OCI-LY1 (cell line): ENCODE measurements at regions not wholly inside any gene's neighbourhood (a gene's known extent, or its start where the extent isn't known, plus 50 kb on each side); places are given as distances from the start of the nearest gene placed in this dataset.

Experiments used
- H2AFZ ChIP-seq: fragments of 200-600 bp; sonication (generic), shearing (Covaris generic); 2 replicates; pipeline ENCODE4 v1.6.0; 2014; ENCODE audit warnings: antibody characterized with exemption, mild to moderate bottlenecking, low read length
- H3F3A ChIP-seq: fragments of 200-600 bp; sonication (generic), shearing (Covaris generic); 2 replicates; pipeline ENCODE4 v1.6.0; 2014; ENCODE audit warnings: mild to moderate bottlenecking, antibody characterized with exemption, low read length, moderate library complexity; ENCODE audit not compliant: insufficient read depth
- H3K27ac ChIP-seq: fragments of 200-600 bp; sonication (generic); 2 replicates; pipeline ENCODE4 v1.5.1; 2014; ENCODE audit warnings: low read length, mixed run types, mild to moderate bottlenecking, low read depth; ENCODE audit not compliant: poor library complexity, severe bottlenecking
- H3K27me3 ChIP-seq: fragments of 200-600 bp; sonication (generic); 2 replicates; pipeline ENCODE4 v1.6.0; 2014; ENCODE audit warnings: antibody characterized with exemption, mild to moderate bottlenecking, low read length, moderate library complexity; ENCODE audit not compliant: insufficient read depth
- H3K36me3 ChIP-seq: fragments of 200-600 bp; sonication (generic); 2 replicates; pipeline ENCODE4 v1.6.1; 2014; ENCODE audit warnings: mild to moderate bottlenecking, antibody characterized with exemption, low read length, moderate library complexity, mixed read lengths; ENCODE audit not compliant: insufficient read depth
- H3K4me1 ChIP-seq: fragments of 200-600 bp; sonication (generic); 2 replicates; pipeline ENCODE4 v1.5.1; 2014; ENCODE audit warnings: mild to moderate bottlenecking, low read length, moderate library complexity; ENCODE audit not compliant: insufficient read depth, severe bottlenecking
- H3K4me2 ChIP-seq: fragments of 200-600 bp; sonication (generic), shearing (Covaris generic); 2 replicates; pipeline ENCODE4 v1.6.1; 2014; ENCODE audit warnings: low read length
- H3K4me3 ChIP-seq: fragments of 200-600 bp; sonication (generic); 2 replicates; pipeline ENCODE4 v1.5.1; 2014; ENCODE audit warnings: low read length, low read depth, mild to moderate bottlenecking, mixed read lengths; ENCODE audit not compliant: poor library complexity, severe bottlenecking
- H3K79me2 ChIP-seq: fragments of 200-600 bp; shearing (Covaris generic); 2 replicates; pipeline ENCODE4 v1.6.1; 2016; ENCODE audit warnings: mixed run types, low read length, mixed read lengths; ENCODE audit not compliant: insufficient read depth
- H3K9ac ChIP-seq: fragments of 200-600 bp; sonication (generic), shearing (Covaris generic); 2 replicates; pipeline ENCODE4 v1.6.1; 2014; ENCODE audit warnings: mild to moderate bottlenecking, low read length, mixed read lengths
- H3K9me2 ChIP-seq: fragments of 200-600 bp; sonication (generic), shearing (Covaris generic); 2 replicates; pipeline ENCODE4 v1.6.1; 2014; ENCODE audit warnings: low read depth, mild to moderate bottlenecking, low read length, mixed read lengths
- H3K9me3 ChIP-seq: fragments of 200-600 bp; shearing (Covaris generic); 2 replicates; pipeline ENCODE4 v1.6.1; 2014; ENCODE audit warnings: low read length, mixed read lengths
- H4K20me1 ChIP-seq: fragments of 200-600 bp; sonication (generic), shearing (Covaris generic); 2 replicates; pipeline ENCODE4 v1.6.0; 2016; ENCODE audit warnings: mild to moderate bottlenecking, low read length; ENCODE audit not compliant: insufficient read depth
- EZH2 ChIP-seq: fragments of 200-600 bp; sonication (generic), shearing (Covaris generic); IDR thresholded peaks from 2 replicates; pipeline ENCODE4 v1.8.0; 2017; ENCODE audit warnings: borderline replicate concordance, mixed run types, mild to moderate bottlenecking, antibody characterized with exemption, low read length, moderate library complexity, mixed read lengths
- TF ChIP-seq, protein P1 (sequence below): fragments of 200-600 bp; sonication (generic), shearing (Covaris generic); IDR thresholded peaks from 2 replicates; pipeline ENCODE4 v1.5.1; 2017; ENCODE audit warnings: mild to moderate bottlenecking, antibody characterized with exemption, low read length, moderate library complexity, mixed read lengths

DNA sequence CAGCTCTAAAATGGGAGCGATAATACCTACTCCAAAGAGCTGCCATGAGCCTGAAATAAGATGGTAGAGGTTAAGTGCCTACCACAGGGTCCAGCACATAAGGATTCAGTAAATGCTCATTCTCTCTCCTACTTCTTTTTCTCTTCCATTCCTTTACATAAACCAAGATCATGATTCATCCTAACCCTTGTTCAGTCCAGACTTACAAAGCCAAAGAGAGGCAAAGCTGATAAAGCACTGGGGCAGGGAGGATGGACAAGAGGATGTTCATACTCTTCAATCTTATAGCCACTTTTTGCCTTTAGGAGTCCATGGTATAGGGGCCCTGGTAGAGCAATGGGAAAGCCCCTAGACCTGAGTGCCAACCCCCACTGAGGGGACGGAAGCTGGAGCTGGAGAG lies 75.6 kb upstream of the PKDCC start:
- no peak overlapping the region for H3K9ac ChIP-seq
- H3K27me3 ChIP-seq = no peaks in the 10 kb centered on the region; the same call in 1 of the 2 replicates
- no peaks in the 10 kb centered on the region for H3K4me1 ChIP-seq
- TF ChIP-seq, protein P1, sequence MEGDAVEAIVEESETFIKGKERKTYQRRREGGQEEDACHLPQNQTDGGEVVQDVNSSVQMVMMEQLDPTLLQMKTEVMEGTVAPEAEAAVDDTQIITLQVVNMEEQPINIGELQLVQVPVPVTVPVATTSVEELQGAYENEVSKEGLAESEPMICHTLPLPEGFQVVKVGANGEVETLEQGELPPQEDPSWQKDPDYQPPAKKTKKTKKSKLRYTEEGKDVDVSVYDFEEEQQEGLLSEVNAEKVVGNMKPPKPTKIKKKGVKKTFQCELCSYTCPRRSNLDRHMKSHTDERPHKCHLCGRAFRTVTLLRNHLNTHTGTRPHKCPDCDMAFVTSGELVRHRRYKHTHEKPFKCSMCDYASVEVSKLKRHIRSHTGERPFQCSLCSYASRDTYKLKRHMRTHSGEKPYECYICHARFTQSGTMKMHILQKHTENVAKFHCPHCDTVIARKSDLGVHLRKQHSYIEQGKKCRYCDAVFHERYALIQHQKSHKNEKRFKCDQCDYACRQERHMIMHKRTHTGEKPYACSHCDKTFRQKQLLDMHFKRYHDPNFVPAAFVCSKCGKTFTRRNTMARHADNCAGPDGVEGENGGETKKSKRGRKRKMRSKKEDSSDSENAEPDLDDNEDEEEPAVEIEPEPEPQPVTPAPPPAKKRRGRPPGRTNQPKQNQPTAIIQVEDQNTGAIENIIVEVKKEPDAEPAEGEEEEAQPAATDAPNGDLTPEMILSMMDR = no peak
- TF ChIP-seq EZH2 = no peak
- H3F3A ChIP-seq = no peaks in the 10 kb centered on the region
- H3K9me3 ChIP-seq = no peaks in the 10 kb centered on the region
- no peak overlapping the region for H3K4me2 ChIP-seq
- no peaks in the 10 kb centered on the region for H3K79me2 ChIP-seq
- H3K4me3 ChIP-seq = no peak overlapping the region
- no peaks in the 10 kb centered on the region for H3K9me2 ChIP-seq
- no peaks in the 10 kb centered on the region for H3K36me3 ChIP-seq
- H3K27ac ChIP-seq = no peak overlapping the region
- H4K20me1 ChIP-seq = no peaks in the 10 kb centered on the region
- H2AFZ ChIP-seq = no peak overlapping the region

DNA sequence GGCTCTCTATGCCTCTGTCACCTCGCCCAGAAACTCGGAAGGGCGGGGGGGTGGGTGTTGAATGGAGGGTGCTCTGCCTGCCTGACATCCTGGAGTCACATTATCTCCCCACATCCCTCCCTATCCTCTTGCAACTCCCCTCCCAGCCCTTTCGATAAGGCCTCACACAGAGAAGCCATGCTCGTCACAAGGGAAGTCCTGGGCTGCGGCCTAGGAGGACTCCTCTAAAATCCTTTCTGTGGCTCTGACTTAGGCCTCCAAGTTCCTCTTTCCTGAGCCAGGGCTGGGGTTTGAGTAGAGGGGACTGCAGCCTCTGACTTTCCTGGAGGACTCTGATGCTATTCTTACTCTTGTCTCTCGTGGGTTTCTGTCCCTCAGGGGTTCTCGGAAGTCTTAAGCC lies 75.0 kb upstream of the PKDCC start:
- no peak overlapping the region for H3K27ac ChIP-seq
- no peak for TF ChIP-seq EZH2
- TF ChIP-seq, protein P1 = no peak
- H3K9me3 ChIP-seq = no peaks in the 10 kb centered on the region
- H3F3A ChIP-seq = no peaks in the 10 kb centered on the region
- H3K4me1 ChIP-seq = no peaks in the 10 kb centered on the region
- H3K4me3 ChIP-seq = no peak overlapping the region
- H3K36me3 ChIP-seq = no peaks in the 10 kb centered on the region
- no peaks in the 10 kb centered on the region for H4K20me1 ChIP-seq
- no peak overlapping the region for H3K4me2 ChIP-seq
- no peak overlapping the region for H2AFZ ChIP-seq
- no peaks in the 10 kb centered on the region for H3K79me2 ChIP-seq
- no peaks in the 10 kb centered on the region for H3K9me2 ChIP-seq
- no peak overlapping the region for H3K9ac ChIP-seq
- H3K27me3 ChIP-seq = no peaks in the 10 kb centered on the region; the same call in 1 of the 2 replicates

DNA sequence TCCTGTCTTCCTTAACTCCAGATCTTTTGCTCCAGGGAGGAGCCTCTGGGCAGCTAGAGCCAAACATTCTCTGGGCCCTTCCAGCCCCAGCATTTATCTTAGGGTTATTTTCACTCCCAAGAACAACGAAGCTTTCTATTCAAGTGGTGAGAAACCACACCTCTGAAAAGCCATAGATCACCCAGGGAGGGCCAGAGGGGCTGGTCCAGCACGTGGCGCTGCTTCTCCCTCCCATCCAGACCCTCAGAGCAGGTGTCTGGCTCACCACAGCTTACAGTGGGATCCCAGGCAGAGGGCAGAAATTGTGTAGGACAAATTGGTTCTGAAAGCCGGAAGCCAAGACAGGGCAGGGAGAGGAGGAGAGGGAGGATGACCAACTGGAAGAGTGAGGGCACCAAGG lies 74.0 kb upstream of the PKDCC start:
- H3K4me2 ChIP-seq = no peak overlapping the region
- H3F3A ChIP-seq = no peaks in the 10 kb centered on the region
- no peaks in the 10 kb centered on the region for H3K4me1 ChIP-seq
- H3K27me3 ChIP-seq = no peaks in the 10 kb centered on the region; the same call in 1 of the 2 replicates
- H2AFZ ChIP-seq = no peak overlapping the region
- TF ChIP-seq, protein P1 = no peak
- no peak for TF ChIP-seq EZH2
- H3K9me3 ChIP-seq = no peaks in the 10 kb centered on the region
- H3K79me2 ChIP-seq = no peaks in the 10 kb centered on the region
- H4K20me1 ChIP-seq = no peaks in the 10 kb centered on the region
- H3K4me3 ChIP-seq = no peak overlapping the region
- H3K36me3 ChIP-seq = no peaks in the 10 kb centered on the region
- no peak overlapping the region for H3K27ac ChIP-seq
- no peaks in the 10 kb centered on the region for H3K9me2 ChIP-seq
- H3K9ac ChIP-seq = no peak overlapping the region
